ENCODE measurements at regions not wholly inside any gene's neighbourhood (a gene's known extent, or its start where the extent isn't known, plus 50 kb on each side); places are given as distances from the start of the nearest gene placed in this dataset.

- intact Hi-C loops (cut with DNase I; ENCODE audit: low total_unique reads): no loop called here
- WGBS, 2 donors: 84 to 92% methylated on average over 7 of the region's 7 CpGs
- H3K4me3 ChIP-seq (ENCODE audit: low read depth, poor library complexity, severe bottlenecking): no peak overlapping the region
Measured at GRCh38 chr6:143621876-143622605, 55.7 kb upstream of the PHACTR2 start.

GRCh38 chr6:143621159-143621873, 56.4 kb upstream of the PHACTR2 start:
- TF ChIP-seq POLR2A (IDR thresholded peaks at IDR 0.05) (no peak), CTCF (IDR thresholded peaks at IDR 0.05) (no peak)
- 95 to 97% methylated on average over 8 of the region's 8 CpGs for WGBS, 2 donors
- intact Hi-C loops (cut with DNase I; ENCODE audit: low total_unique reads): no loop called here
- no peak overlapping the region for H3K4me3 ChIP-seq (ENCODE audit: low read depth, poor library complexity, severe bottlenecking)
- DNase-seq (ENCODE audit: low spot score in 2 of 2): no peak

More at GRCh38 chr6:143621876-143622605, 55.7 kb upstream of the PHACTR2 start:
- TF ChIP-seq POLR2A (IDR thresholded peaks at IDR 0.05): no peak
- no peak for TF ChIP-seq CTCF (IDR thresholded peaks at IDR 0.05)
- DNase-seq (ENCODE audit: low spot score in 2 of 2): no peak

- 38 to 49% methylated on average over 3 of the region's 3 CpGs for WGBS, 2 donors
- no peak overlapping the region for H3K4me3 ChIP-seq (ENCODE audit: low read depth, poor library complexity, severe bottlenecking)
- intact Hi-C loops (cut with DNase I; ENCODE audit: low total_unique reads): no loop called here
- no peak for DNase-seq (ENCODE audit: low spot score in 2 of 2)
- TF ChIP-seq CTCF (IDR thresholded peaks at IDR 0.05) (no peak), POLR2A (IDR thresholded peaks at IDR 0.05) (no peak)
Measured at GRCh38 chr6:143620447-143620846, 57.3 kb upstream of the PHACTR2 start.

- no peak for DNase-seq (ENCODE audit: low spot score in 2 of 2)
- TF ChIP-seq POLR2A (IDR thresholded peaks at IDR 0.05): no peak
- TF ChIP-seq CTCF (IDR thresholded peaks at IDR 0.05): no peak
- H3K4me3 ChIP-seq (ENCODE audit: low read depth, poor library complexity, severe bottlenecking): no peak overlapping the region
- intact Hi-C loops (cut with DNase I; ENCODE audit: low total_unique reads): no loop called here
- WGBS, 2 donors: 87 to 89% methylated on average over 8 of the region's 8 CpGs
Measured at GRCh38 chr6:143619824-143620401, 57.9 kb upstream of the PHACTR2 start.

GRCh38 chr6:143616741-143617140, 61.0 kb upstream of the PHACTR2 start:
- TF ChIP-seq CTCF (IDR thresholded peaks at IDR 0.05) (no peak), POLR2A (IDR thresholded peaks at IDR 0.05) (no peak)
- 83 to 92% methylated on average over 7 of the region's 7 CpGs for WGBS, 2 donors
- no peak for DNase-seq (ENCODE audit: low spot score in 2 of 2)
- no peak overlapping the region for H3K4me3 ChIP-seq (ENCODE audit: low read depth, poor library complexity, severe bottlenecking)
- intact Hi-C loops (cut with DNase I; ENCODE audit: low total_unique reads): no loop called here

All from lower leg skin (tissue), 4 donors.